HepG2 (cell line): ENCODE measurements at regions not wholly inside any gene's neighbourhood (a gene's known extent, or its start where the extent isn't known, plus 50 kb on each side); places are given as distances from the start of the nearest gene placed in this dataset.

Source experiments
- ATAC-seq: fragments of 200-7000 bp; cut with Tn5 transposase; 3 replicates; pipeline ENCODE4 v1.9.1; 2020; ENCODE audit warnings: mild to moderate bottlenecking, moderate library complexity
- BruUV-seq: library from RNA; stranded (reverse); fragments of 400-500 nt; replicated peaks from 2 replicates; lab custom pipeline; 2021; lab: Mats Ljungman, UMichigan
- CTCF ChIA-PET: fragments of 300-600 bp; formaldehyde crosslinking; extraction: SDS; loops from one replicate; lab custom pipeline; 2021; ENCODE audit warnings: low total read pairs, inconsistent platforms, low intra/inter-chr PET ratio; lab: Yijun Ruan, JAX
- POLR2A ChIA-PET: fragments of 350-600 bp; sonication (Branson Sonifier 250); formaldehyde crosslinking; loops from one replicate; lab custom pipeline; 2020; ENCODE audit warnings: antibody characterized with exemption, inconsistent platforms; lab: Yijun Ruan, JAX
- DNase-seq: peaks from one replicate; pipeline ENCODE4 v3.0.0-alpha.2; 2015; ENCODE audit warnings: low spot score
- FAIRE-seq: peaks from 3 replicates; lab custom pipeline; 2011; peaks lifted over from hg19 to GRCh38; lab: Jason Lieb, UNC
- H2AFZ ChIP-seq: one replicate; pipeline ENCODE4 v1.6.1; 2011; ENCODE audit warnings: low read length, inconsistent platforms
- H3K27ac ChIP-seq: fragments of 300-600 bp; 3 replicates; pipeline ENCODE4 v1.8.0; 2011; ENCODE audit warnings: mixed run types, mild to moderate bottlenecking, mixed read lengths, low read length, inconsistent platforms; ENCODE audit not compliant: insufficient read depth; ENCODE audit errors: extremely low read length
- H3K27me3 ChIP-seq, 2 experiments: fragments of 200-600 bp in 1 of 2; 2 replicates in 1 of 2; 3 replicates in 1 of 2; pipeline versions ENCODE4 v1.6.0 to v1.8.0; 2011; ENCODE audit warnings: low read length in 2 of 2, mild to moderate bottlenecking in 2 of 2, moderate library complexity in 2 of 2, inconsistent platforms in 1 of 2; ENCODE audit not compliant: insufficient read depth in 2 of 2, control insufficient read depth in 1 of 2
- H3K36me3 ChIP-seq, 2 experiments: fragments of 200-600 bp in 1 of 2; replicated peaks in 1 of 2; 2 replicates in 1 of 2; 3 replicates in 1 of 2; pipeline versions ENCODE4 v1.5.1 to v1.8.0; 2011; ENCODE audit warnings: low read length in 2 of 2, inconsistent platforms in 1 of 2; ENCODE audit not compliant: insufficient read depth in 2 of 2, control insufficient read depth in 1 of 2
- H3K4me1 ChIP-seq: 2 replicates; pipeline ENCODE4 v1.5.1; 2012; ENCODE audit warnings: low read length, inconsistent platforms; ENCODE audit not compliant: insufficient read depth
- H3K4me2 ChIP-seq: 2 replicates; pipeline ENCODE4 v1.6.0; 2011; ENCODE audit warnings: low read depth, low read length, inconsistent platforms
- H3K4me3 ChIP-seq, 3 experiments: fragments of 200-600 bp in 1 of 3; sonication (generic), shearing (Covaris generic) in 1 of 3; replicated peaks in 1 of 3; 2 replicates each; pipeline ENCODE4 v1.5.1; 2011 to 2016; ENCODE audit warnings: low read length in 3 of 3, inconsistent platforms in 2 of 3, low read depth in 2 of 3, mild to moderate bottlenecking in 2 of 3, control low read depth in 1 of 3, mixed read lengths in 1 of 3; ENCODE audit not compliant: insufficient read depth in 1 of 3
- H3K79me2 ChIP-seq: one replicate; pipeline ENCODE4 v1.6.1; 2011; ENCODE audit warnings: low read length, inconsistent platforms; ENCODE audit not compliant: insufficient read depth
- H3K9ac ChIP-seq: 2 replicates; pipeline ENCODE4 v1.6.0; 2011; ENCODE audit warnings: mild to moderate bottlenecking, low read depth, low read length, inconsistent platforms; ENCODE audit not compliant: insufficient read depth
- H3K9me3 ChIP-seq: 2 replicates; pipeline ENCODE4 v1.5.1; 2012; ENCODE audit warnings: mild to moderate bottlenecking, low read length
- H4K20me1 ChIP-seq: 2 replicates; pipeline ENCODE4 v1.6.0; 2011; ENCODE audit warnings: inconsistent platforms, mild to moderate bottlenecking, low read length, moderate library complexity; ENCODE audit not compliant: insufficient read depth
- ELF4 ChIP-seq: sonication (generic); formaldehyde crosslinking; IDR thresholded peaks from 2 replicates; pipeline ENCODE4 v1.5.0; 2020; ENCODE audit warnings: missing genetic modification reagents, mild to moderate bottlenecking, moderate library complexity, borderline replicate concordance
- KAT2B ChIP-seq: fragments of 150-350 bp; IDR thresholded peaks from 2 replicates; pipeline ENCODE4 v1.6.1; 2014; ENCODE audit warnings: low read depth, low read length, borderline replicate concordance
- NAIF1 ChIP-seq: sonication (generic); formaldehyde crosslinking; IDR thresholded peaks from 2 replicates; pipeline ENCODE4 v1.5.0; 2020; ENCODE audit warnings: mild to moderate bottlenecking, missing genetic modification reagents, borderline replicate concordance
- SALL1 ChIP-seq: sonication (generic); formaldehyde crosslinking; IDR thresholded peaks from 2 replicates; pipeline ENCODE4 v1.8.0; 2022; ENCODE audit warnings: mild to moderate bottlenecking, missing genetic modification reagents
- ZFP36L1 ChIP-seq: sonication (generic); formaldehyde crosslinking; IDR thresholded peaks from 2 replicates; pipeline ENCODE4 v1.8.0; 2022; ENCODE audit warnings: mild to moderate bottlenecking, missing genetic modification reagents, moderate library complexity
- ZNF772 ChIP-seq: sonication (generic); formaldehyde crosslinking; IDR thresholded peaks from 2 replicates; pipeline ENCODE4 v1.5.0; 2020; ENCODE audit warnings: mild to moderate bottlenecking, missing genetic modification reagents
- ZSCAN22 ChIP-seq: sonication (generic); formaldehyde crosslinking; IDR thresholded peaks from 2 replicates; pipeline ENCODE4 v1.4.0; 2020; ENCODE audit warnings: mild to moderate bottlenecking, missing genetic modification reagents
- WGBS: methylation state at CpG from one replicate; pipeline ENCODE4 v1.1.6; 2017; ENCODE audit warnings: low lambda C conversion rate; 5-methylcytosine and 5-hydroxymethylcytosine counted together
- in situ Hi-C: cut with HindIII; loops from 2 replicates; pipeline ENCODE4 v1.10.0; 2017; ENCODE audit warnings: low pct_unique_long_range_greater_than_20kb; ENCODE audit not compliant: extremely low pct_ligation_motif_present
- intact Hi-C: fragments of 100-400 bp; cut with micrococcal nuclease; formaldehyde crosslinking; loops from one replicate; pipeline ENCODE4 v1.10.0; 2022; ENCODE audit not compliant: unreplicated experiment
- TF ChIP-seq, protein P1 (sequence below): sonication (generic); formaldehyde crosslinking; IDR thresholded peaks from 2 replicates; pipeline ENCODE4 v1.4.0; 2020; ENCODE audit warnings: missing genetic modification reagents, low read depth, mild to moderate bottlenecking, borderline replicate concordance
- TF ChIP-seq, protein P2 (sequence below): fragments of 450-650 bp; IDR thresholded peaks from 2 replicates; pipeline ENCODE4 v1.6.1; 2016
- TF ChIP-seq, protein P3 (sequence below): sonication (generic); formaldehyde crosslinking; IDR thresholded peaks from 2 replicates; pipeline ENCODE4 v1.4.0; 2020; ENCODE audit warnings: missing genetic modification reagents

DNA sequence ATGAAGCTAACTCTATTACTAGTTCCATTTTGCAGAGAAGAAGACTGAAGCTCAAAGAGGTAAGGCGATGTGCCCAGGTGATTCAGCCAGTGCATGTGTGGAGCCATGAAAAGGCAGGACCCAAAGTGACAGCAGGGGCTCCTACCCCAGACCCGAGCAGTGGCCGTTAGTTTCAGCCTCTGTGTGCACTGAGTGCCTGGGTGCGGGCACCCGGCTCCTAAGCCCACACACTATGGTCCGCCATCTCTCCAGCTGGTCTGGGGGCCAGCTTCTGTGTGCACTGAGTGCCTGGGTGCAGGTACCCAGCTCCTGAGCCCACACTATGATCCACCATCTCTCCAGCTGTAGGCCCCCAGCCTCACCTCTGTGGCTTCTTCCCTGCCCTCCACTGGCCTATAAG, 123.5 kb upstream of the CST7 start (continued):
- no peak for TF ChIP-seq NAIF1
- TF ChIP-seq ZFP36L1: no peak
- no peak for TF ChIP-seq ZSCAN22 (CRISPR knock-in tag)
- TF ChIP-seq KAT2B: no peak
- no peak for TF ChIP-seq ELF4 (CRISPR knock-in tag)
- TF ChIP-seq, all 625 proteins: peak for 0

DNA sequence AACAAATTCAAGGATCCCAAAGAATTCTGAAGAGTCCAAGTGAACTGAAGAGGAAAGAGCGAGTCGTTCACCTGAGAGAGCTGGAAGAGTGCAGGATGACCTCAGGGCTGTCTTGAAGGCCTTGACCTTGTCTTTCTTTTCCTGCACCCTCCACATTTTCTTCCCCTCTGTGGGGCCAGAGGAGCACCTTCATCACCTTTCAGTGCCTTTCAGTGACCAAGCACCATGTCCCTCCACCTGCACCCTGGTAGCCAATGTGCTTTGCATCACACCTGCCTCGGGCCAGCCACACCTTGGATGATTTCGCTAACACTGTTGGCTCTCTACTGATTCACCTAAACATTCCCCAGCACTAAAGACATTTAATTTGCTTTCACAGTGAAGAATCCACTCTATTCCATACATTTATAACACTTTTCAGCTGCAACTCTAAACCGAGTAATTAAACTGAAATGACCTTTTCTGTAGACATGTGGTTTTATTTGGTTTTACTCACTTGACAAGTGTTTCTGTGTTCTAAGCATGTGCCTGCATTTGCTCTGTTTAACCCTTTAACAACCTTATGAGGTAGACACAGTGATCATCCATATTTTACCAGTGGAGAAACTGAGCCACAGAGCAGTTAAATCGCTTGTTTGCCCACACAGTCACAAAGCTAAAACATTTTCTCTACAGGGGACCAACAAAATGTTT, 121.3 kb upstream of the CST7 start:
- Histone ChIP-seq H2AFZ (no peak overlapping the region), H4K20me1 (no peaks in the 10 kb centered on the region), H3K79me2 (no peaks in the 10 kb centered on the region), H3K4me2 (no peak overlapping the region), H3K4me1 (no peaks in the 10 kb centered on the region), H3K9me3 (no peaks in the 10 kb centered on the region), H3K27ac (no peak overlapping the region), H3K27me3 (peaks cover 2 to 21% of the 10 kb centered on the region in 2 experiments; a peak in 4 of 5 replicates), H3K4me3 (no peak overlapping the region), H3K9ac (no peak overlapping the region)
- BruUV-seq: no TSS peak
- 5% methylated on average over 6 of the region's 6 CpGs for WGBS
- intact Hi-C loops: no loop called here
- CTCF ChIA-PET: no interaction called here
- in situ Hi-C loops: no loop called here
- no peak for FAIRE-seq
- TF ChIP-seq SALL1 (CRISPR knock-in tag) (no peak), ZNF772 (CRISPR knock-in tag) (no peak)
- TF ChIP-seq, protein P1, sequence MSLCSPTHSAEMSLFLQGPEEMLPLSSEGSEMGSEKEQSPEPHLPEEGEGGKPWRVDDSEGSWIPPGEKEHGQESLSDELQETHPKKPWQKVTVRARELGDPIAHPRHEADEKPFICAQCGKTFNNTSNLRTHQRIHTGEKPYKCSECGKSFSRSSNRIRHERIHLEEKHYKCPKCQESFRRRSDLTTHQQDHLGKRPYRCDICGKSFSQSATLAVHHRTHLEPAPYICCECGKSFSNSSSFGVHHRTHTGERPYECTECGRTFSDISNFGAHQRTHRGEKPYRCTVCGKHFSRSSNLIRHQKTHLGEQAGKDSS: no peak
- TF ChIP-seq, protein P2, sequence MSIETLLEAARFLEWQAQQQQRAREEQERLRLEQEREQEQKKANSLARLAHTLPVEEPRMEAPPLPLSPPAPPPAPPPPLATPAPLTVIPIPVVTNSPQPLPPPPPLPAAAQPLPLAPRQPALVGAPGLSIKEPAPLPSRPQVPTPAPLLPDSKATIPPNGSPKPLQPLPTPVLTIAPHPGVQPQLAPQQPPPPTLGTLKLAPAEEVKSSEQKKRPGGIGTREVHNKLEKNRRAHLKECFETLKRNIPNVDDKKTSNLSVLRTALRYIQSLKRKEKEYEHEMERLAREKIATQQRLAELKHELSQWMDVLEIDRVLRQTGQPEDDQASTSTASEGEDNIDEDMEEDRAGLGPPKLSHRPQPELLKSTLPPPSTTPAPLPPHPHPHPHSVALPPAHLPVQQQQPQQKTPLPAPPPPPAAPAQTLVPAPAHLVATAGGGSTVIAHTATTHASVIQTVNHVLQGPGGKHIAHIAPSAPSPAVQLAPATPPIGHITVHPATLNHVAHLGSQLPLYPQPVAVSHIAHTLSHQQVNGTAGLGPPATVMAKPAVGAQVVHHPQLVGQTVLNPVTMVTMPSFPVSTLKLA: peak; percentile 96
- TF ChIP-seq, protein P3, sequence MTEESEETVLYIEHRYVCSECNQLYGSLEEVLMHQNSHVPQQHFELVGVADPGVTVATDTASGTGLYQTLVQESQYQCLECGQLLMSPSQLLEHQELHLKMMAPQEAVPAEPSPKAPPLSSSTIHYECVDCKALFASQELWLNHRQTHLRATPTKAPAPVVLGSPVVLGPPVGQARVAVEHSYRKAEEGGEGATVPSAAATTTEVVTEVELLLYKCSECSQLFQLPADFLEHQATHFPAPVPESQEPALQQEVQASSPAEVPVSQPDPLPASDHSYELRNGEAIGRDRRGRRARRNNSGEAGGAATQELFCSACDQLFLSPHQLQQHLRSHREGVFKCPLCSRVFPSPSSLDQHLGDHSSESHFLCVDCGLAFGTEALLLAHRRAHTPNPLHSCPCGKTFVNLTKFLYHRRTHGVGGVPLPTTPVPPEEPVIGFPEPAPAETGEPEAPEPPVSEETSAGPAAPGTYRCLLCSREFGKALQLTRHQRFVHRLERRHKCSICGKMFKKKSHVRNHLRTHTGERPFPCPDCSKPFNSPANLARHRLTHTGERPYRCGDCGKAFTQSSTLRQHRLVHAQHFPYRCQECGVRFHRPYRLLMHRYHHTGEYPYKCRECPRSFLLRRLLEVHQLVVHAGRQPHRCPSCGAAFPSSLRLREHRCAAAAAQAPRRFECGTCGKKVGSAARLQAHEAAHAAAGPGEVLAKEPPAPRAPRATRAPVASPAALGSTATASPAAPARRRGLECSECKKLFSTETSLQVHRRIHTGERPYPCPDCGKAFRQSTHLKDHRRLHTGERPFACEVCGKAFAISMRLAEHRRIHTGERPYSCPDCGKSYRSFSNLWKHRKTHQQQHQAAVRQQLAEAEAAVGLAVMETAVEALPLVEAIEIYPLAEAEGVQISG (CRISPR knock-in tag): no peak
- TF ChIP-seq, all 625 proteins: peak for 1
- DNase-seq (no peak), ATAC-seq (no peak)
- H3K36me3 ChIP-seq: no peaks in the 10 kb centered on the region
- POLR2A ChIA-PET: no interaction called here
